ENCODE measurements at regions not wholly inside any gene's neighbourhood (a gene's known extent, or its start where the extent isn't known, plus 50 kb on each side); places are given as distances from the start of the nearest gene placed in this dataset.

DNA sequence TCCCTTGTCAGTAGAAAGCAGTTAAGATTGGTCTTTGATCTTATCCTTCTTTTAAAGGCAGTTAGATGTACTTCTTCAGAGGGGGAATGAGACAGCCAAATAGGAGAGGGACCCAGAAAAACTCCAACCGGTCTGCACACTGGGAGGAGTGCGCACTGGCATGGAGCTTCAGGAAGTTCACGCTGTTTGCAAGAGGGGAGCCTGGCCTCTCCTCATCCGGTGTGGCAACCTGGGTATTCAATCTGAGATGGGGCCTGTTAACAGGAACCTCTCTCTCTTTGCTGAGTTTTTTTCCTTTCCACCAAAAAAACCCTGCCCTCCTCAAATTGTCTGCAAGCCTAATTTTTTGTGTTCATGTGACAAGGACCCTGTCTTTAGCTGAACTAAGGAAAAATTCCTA is 162.5 kb upstream of the OLIG3 start:
- TF ChIP-seq, protein P1, sequence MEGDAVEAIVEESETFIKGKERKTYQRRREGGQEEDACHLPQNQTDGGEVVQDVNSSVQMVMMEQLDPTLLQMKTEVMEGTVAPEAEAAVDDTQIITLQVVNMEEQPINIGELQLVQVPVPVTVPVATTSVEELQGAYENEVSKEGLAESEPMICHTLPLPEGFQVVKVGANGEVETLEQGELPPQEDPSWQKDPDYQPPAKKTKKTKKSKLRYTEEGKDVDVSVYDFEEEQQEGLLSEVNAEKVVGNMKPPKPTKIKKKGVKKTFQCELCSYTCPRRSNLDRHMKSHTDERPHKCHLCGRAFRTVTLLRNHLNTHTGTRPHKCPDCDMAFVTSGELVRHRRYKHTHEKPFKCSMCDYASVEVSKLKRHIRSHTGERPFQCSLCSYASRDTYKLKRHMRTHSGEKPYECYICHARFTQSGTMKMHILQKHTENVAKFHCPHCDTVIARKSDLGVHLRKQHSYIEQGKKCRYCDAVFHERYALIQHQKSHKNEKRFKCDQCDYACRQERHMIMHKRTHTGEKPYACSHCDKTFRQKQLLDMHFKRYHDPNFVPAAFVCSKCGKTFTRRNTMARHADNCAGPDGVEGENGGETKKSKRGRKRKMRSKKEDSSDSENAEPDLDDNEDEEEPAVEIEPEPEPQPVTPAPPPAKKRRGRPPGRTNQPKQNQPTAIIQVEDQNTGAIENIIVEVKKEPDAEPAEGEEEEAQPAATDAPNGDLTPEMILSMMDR (IDR thresholded peaks at IDR 0.05): no peak
- no peak for TF ChIP-seq POLR2A (IDR thresholded peaks at IDR 0.05)
